ENCODE measurements at regions not wholly inside any gene's neighbourhood (a gene's known extent, or its start where the extent isn't known, plus 50 kb on each side); places are given as distances from the start of the nearest gene placed in this dataset.

DNA sequence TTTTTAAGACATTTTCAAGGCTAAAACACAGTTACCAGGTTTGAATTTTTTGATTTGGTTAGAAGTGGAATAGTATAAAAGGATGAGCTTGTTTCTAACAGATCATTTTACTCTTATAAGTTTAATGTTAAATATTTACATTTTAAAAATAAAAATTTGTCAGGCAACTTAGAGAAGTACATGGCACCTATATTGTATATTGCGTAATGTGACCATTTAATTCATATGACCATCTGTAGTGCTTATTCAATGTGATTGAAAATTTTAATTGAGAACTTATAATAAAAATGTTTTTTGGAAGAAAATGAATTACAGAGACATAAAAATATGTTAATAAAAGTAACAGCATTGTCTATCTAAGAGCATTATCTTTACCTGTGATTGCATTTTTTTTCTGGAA lies 1632.4 kb downstream of the RPA4 start:
- no peak overlapping the region for H3K4me3 ChIP-seq (ENCODE audit: low read depth, low read length)
- TF ChIP-seq, protein P1, sequence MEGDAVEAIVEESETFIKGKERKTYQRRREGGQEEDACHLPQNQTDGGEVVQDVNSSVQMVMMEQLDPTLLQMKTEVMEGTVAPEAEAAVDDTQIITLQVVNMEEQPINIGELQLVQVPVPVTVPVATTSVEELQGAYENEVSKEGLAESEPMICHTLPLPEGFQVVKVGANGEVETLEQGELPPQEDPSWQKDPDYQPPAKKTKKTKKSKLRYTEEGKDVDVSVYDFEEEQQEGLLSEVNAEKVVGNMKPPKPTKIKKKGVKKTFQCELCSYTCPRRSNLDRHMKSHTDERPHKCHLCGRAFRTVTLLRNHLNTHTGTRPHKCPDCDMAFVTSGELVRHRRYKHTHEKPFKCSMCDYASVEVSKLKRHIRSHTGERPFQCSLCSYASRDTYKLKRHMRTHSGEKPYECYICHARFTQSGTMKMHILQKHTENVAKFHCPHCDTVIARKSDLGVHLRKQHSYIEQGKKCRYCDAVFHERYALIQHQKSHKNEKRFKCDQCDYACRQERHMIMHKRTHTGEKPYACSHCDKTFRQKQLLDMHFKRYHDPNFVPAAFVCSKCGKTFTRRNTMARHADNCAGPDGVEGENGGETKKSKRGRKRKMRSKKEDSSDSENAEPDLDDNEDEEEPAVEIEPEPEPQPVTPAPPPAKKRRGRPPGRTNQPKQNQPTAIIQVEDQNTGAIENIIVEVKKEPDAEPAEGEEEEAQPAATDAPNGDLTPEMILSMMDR (IDR thresholded peaks at IDR 0.05; ENCODE audit: borderline replicate concordance, insufficient read depth, low read depth, low read length): no peak

DNA sequence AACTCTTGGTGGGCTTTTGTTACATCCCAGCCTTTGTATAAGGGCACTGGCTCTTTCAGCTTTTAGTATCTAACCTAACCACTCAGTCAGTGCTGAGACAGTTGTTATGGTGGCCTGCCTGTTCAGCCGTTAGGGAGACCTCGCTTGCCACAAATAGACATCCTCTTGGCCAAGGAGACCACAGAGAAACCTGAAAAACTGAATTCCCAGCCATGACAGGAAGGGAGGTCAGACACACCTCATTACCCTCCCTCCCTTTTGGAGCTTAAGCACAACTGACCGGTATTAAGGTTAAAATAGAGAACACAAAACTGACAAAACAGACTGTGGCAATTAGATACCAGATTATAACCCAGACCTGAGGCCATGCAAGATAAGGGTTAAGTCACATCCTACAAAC lies 1639.3 kb downstream of the RPA4 start:
- TF ChIP-seq, protein P1 (IDR thresholded peaks at IDR 0.05; ENCODE audit: borderline replicate concordance, insufficient read depth, low read depth, low read length): no peak
- no peak overlapping the region for H3K4me3 ChIP-seq (ENCODE audit: low read depth, low read length)

DNA sequence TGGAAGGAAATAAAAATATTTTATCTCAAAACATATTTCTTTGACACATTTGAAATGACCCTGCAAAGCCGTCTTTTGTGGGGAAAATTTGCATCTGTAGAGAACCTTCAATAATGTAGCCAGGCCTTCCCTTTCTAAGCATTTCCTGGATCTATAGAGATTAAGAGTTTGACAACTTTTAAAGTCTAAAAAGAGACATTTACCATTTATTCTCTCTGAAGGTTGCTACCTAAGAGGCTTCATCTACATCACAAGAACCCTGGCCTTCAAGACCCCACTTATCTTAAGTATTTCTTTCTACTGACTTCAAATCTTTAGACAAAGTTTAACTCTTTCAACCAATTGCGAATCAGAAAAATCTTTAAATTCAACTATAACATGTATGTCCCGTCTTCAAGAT lies 1639.8 kb downstream of the RPA4 start:
- H3K4me3 ChIP-seq (ENCODE audit: low read depth, low read length): no peak overlapping the region
- TF ChIP-seq, protein P1 (IDR thresholded peaks at IDR 0.05; ENCODE audit: borderline replicate concordance, insufficient read depth, low read depth, low read length): no peak

DNA sequence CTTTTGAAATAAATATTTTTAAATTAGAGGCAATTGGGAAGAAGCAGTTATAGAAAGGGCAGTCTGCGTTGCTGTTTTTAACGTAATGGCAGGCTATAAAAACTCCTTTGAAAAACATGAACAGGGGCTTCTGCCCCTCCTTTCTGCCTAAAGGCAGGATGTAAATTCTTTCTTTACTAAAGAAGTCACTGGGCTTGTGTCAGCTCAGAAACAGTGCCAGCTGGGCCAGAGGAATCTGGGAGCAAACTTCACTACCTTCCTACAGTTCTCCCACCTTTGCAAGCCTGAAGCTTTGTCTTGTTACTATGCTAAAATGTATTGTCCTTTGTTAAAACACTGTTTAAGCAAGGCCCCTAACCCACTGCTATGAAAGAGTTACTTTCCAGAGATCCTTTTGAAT lies 1664.8 kb downstream of the RPA4 start:
- TF ChIP-seq, protein P1 (IDR thresholded peaks at IDR 0.05; ENCODE audit: borderline replicate concordance, insufficient read depth, low read depth, low read length): no peak
- no peak overlapping the region for H3K4me3 ChIP-seq (ENCODE audit: low read depth, low read length)

DNA sequence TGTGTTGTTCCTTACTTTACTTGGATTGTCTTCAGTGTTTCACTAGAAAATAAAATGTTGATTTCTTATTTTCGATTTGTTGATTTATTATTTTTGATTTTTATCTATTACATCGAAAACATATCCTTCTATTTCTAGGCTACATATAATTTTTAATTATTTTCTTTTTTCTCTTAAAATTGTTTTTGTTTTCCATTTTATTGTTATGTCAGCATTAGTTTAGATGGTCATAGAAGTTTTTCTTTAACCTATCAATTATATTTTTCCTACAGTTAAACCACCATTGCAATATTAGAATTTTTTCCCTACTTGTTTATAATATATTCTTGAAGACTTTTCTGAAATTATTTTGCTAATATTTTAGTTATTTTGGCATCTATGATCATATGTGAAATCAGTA lies 1685.1 kb downstream of the RPA4 start:
- TF ChIP-seq, protein P1 (IDR thresholded peaks at IDR 0.05; ENCODE audit: borderline replicate concordance, insufficient read depth, low read depth, low read length): no peak
- H3K4me3 ChIP-seq (ENCODE audit: low read depth, low read length): no peak overlapping the region

DNA sequence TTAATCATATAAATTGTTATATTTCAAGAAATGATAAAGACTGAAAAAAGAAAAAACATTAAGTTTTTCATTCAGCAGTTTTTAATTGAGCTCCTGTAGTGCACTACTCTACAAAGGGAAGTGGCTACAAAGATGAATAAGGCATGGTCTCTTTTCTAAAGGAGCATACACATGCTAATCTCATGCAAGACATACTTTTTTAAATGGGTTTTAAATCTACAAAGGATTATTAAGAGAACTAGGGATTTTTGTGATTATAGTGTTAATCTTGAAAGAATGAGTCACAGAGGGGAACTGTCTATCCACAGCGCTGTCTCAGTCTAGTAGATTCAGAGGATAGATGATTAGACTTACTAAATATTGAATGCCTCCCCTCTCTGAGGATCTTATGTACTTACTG lies 1722.2 kb downstream of the RPA4 start:
- no peak overlapping the region for H3K4me3 ChIP-seq (ENCODE audit: low read depth, low read length)
- TF ChIP-seq, protein P1 (IDR thresholded peaks at IDR 0.05; ENCODE audit: borderline replicate concordance, insufficient read depth, low read depth, low read length): no peak

DNA sequence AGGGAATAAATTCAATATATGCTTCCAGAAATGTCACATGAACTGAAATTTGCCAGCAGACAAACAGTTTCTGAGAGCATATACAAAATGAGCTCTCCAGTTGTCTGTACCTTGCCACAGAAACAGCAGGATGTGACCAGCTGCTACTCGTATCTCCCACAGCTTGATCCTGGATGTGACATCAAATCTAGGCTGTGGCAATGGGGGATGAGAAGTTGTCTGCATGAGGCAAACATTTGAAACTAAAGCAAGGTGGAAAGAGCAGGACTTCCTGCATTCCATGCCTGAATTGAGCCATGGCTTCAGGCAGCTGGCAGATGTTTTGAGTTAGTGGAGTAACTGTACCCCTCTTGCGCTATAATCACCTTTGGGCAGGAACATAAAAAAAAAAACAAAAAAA lies 1724.0 kb downstream of the RPA4 start:
- no peak overlapping the region for H3K4me3 ChIP-seq (ENCODE audit: low read depth, low read length)
- TF ChIP-seq, protein P1 (IDR thresholded peaks at IDR 0.05; ENCODE audit: borderline replicate concordance, insufficient read depth, low read depth, low read length): no peak
